Hepatocyte (in vitro differentiated cells): ENCODE measurements at regions not wholly inside any gene's neighbourhood (a gene's known extent, or its start where the extent isn't known, plus 50 kb on each side); places are given as distances from the start of the nearest gene placed in this dataset.

Experiments used
- CTCF ChIP-seq: fragments of 200-600 bp; sonication (generic); IDR thresholded peaks from 2 replicates; pipeline ENCODE4 v1.5.1; 2016; ENCODE audit warnings: antibody characterized with exemption, mild to moderate bottlenecking; ENCODE audit not compliant: poor library complexity
- EZH2phosphoT487 ChIP-seq: fragments of 200-600 bp; sonication (generic); IDR thresholded peaks from one replicate; pipeline ENCODE4 v1.6.1; 2018; ENCODE audit warnings: antibody characterized with exemption, mild to moderate bottlenecking, low read depth, moderate library complexity; ENCODE audit not compliant: unreplicated experiment, severe bottlenecking

DNA sequence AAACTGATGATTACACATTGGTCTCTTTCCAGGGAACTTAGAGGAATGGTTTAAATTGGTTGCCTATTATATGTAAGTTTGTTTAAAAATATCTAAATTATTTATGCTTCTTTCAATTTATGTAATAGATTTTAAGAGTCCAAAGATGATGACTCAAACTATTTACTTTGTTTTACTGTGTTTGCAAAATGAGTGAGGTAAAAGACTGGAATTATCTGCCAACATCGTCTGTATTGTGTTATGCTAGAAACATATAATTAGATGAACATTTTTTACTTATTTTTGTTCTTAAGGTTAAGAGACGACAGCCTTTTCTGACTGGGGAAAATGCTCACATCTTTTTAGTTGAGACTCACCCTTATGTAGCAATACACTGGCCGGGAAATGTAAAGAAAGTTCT, 51.1 kb upstream of the SYTL5 start:
- TF ChIP-seq CTCF = no peak
- no peak for TF ChIP-seq EZH2phosphoT487
